ES-I3 (cell line): ENCODE measurements at regions not wholly inside any gene's neighbourhood (a gene's known extent, or its start where the extent isn't known, plus 50 kb on each side); places are given as distances from the start of the nearest gene placed in this dataset.
"Not testable (repeated sequence)": the region's sequence is repeated elsewhere in the genome, so short reads cannot be mapped to it uniquely, and the experiment has no call there.

Experiments used
- H3K36me3 ChIP-seq: 2 replicates; pipeline ENCODE4 v1.6.1; 2013; ENCODE audit warnings: mild to moderate bottlenecking, low read length, control low read depth, moderate library complexity; ENCODE audit not compliant: insufficient read depth
- H3K4me1 ChIP-seq: 2 replicates; pipeline ENCODE4 v1.6.1; 2013; ENCODE audit warnings: mild to moderate bottlenecking, control low read depth, low read length; ENCODE audit not compliant: insufficient read depth
- H3K9ac ChIP-seq: 2 replicates; pipeline ENCODE4 v1.6.1; 2013; ENCODE audit warnings: low read depth, mild to moderate bottlenecking, low read length, moderate library complexity
- H3K9me3 ChIP-seq: 2 replicates; pipeline ENCODE4 v1.6.1; 2013; ENCODE audit warnings: mild to moderate bottlenecking, low read length, moderate library complexity; ENCODE audit not compliant: control insufficient read depth, insufficient read depth

- H3K4me1 ChIP-seq = peaks cover 14% of the 10 kb centered on the region; the same call in 1 of the 2 replicates
- H3K9ac ChIP-seq = no peak overlapping the region
- no peaks in the 10 kb centered on the region for H3K36me3 ChIP-seq
- H3K9me3 ChIP-seq = no peaks in the 10 kb centered on the region
Observed at GRCh38 chr3:66819993-66820501, 178.1 kb upstream of the KBTBD8 start.

GRCh38 chr3:66822186-66823008 is 175.7 kb upstream of the KBTBD8 start:
- Histone ChIP-seq H3K9me3 (no peaks in the 10 kb centered on the region), H3K36me3 (no peaks in the 10 kb centered on the region), H3K9ac (no peak overlapping the region), H3K4me1 (peaks cover 9% of the 10 kb centered on the region; the same call in 1 of the 2 replicates)

DNA sequence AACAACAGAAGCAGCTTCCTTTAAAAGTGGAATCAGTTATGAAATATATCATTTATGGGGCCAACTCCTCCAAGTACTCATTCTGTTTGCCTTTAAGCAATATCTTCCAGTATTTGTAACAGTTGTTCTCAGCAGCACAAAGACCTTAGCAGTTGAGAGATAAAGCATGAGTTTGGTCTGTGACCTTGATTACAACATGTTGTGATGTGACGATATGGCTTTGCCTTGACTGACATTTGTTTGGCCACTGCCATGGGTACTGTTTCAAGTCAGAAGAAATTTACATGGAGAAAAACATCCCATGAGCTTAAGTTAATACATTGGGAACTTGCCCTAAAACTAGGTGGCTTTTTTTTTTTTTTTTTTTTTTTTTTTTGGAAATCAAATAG is 175.1 kb upstream of the KBTBD8 start:
- H3K36me3 ChIP-seq = no peaks in the 10 kb centered on the region
- H3K9ac ChIP-seq = no peak overlapping the region
- H3K9me3 ChIP-seq = no peaks in the 10 kb centered on the region
- peaks cover 9% of the 10 kb centered on the region; the same call in 1 of the 2 replicates for H3K4me1 ChIP-seq

GRCh38 chr3:66823532-66823931 is 174.6 kb upstream of the KBTBD8 start:
- Histone ChIP-seq H3K9ac (no peak overlapping the region), H3K36me3 (no peaks in the 10 kb centered on the region), H3K9me3 (no peaks in the 10 kb centered on the region), H3K4me1 (peaks cover 6% of the 10 kb centered on the region; the same call in 1 of the 2 replicates)

- no peaks in the 10 kb centered on the region for H3K36me3 ChIP-seq
- no peak overlapping the region for H3K9ac ChIP-seq
- H3K9me3 ChIP-seq = no peaks in the 10 kb centered on the region
Observed at GRCh38 chr3:66825375-66825774, 172.7 kb upstream of the KBTBD8 start.

GRCh38 chr3:66827726-66828125 is 170.4 kb upstream of the KBTBD8 start:
- no peak overlapping the region for H3K9ac ChIP-seq

More at GRCh38 chr3:66825375-66825774, 172.7 kb upstream of the KBTBD8 start:
- peaks cover 5% of the 10 kb centered on the region; the same call in 1 of the 2 replicates for H3K4me1 ChIP-seq

GRCh38 chr3:66828303-66828702 is 169.8 kb upstream of the KBTBD8 start:
- Histone ChIP-seq H3K4me1 (no peaks in the 10 kb centered on the region), H3K9ac (no peak overlapping the region), H3K9me3 (0 out of 2 replicates have a peak, but pooled peaks cover 2% of the 10 kb centered on the region), H3K36me3 (no peaks in the 10 kb centered on the region)

More at GRCh38 chr3:66827726-66828125, 170.4 kb upstream of the KBTBD8 start:
- no peaks in the 10 kb centered on the region for H3K36me3 ChIP-seq
- 0 out of 2 replicates have a peak, but pooled peaks cover 2% of the 10 kb centered on the region for H3K9me3 ChIP-seq
- no peaks in the 10 kb centered on the region for H3K4me1 ChIP-seq

DNA sequence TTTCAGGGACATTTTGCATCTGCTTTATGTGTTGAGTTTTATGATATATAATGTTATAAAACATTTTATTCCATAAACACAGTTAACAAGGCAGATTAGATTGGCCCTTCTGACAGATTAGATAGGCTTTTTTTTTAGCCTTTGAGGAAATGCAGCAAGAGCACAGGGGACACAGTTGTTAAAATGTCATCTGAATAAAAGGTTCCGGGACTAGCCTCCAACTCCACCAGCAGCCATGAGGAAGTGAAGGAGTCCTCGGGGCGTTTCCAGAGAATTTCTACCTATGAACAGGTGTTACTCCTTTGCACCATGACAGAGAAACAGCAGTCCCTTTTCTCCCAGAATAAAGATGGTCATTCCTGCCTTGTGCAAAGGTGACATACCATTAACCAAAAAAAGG is 167.8 kb upstream of the KBTBD8 start:
- Histone ChIP-seq H3K9ac (no peak overlapping the region), H3K4me1 (no peaks in the 10 kb centered on the region), H3K9me3 (0 out of 2 replicates have a peak, but pooled peaks cover 2% of the 10 kb centered on the region), H3K36me3 (no peaks in the 10 kb centered on the region)

DNA sequence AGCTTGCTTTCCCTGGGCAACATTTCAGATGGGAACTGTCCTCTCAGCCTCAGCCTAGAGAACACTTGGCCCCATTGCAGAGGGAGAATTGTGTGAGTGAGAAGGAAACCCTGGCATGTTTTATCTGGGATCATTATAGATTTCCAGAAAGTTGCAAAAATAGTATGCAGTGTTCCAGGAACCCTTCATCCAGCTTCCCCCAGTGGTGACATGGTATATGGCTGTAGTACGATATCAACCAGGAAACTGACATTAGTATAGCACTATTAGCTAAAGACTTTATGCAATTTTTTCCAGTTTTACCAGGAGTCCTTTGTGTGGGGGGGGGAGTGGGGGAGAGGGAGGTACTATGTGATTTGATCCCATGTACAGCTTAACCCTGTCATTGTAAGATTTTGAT is 166.2 kb upstream of the KBTBD8 start:
- H3K9ac ChIP-seq = no peak overlapping the region
- 0 out of 2 replicates have a peak, but pooled peaks cover 2% of the 10 kb centered on the region for H3K9me3 ChIP-seq
- H3K4me1 ChIP-seq = no peaks in the 10 kb centered on the region
- no peaks in the 10 kb centered on the region for H3K36me3 ChIP-seq

GRCh38 chr3:66836363-66837152 is 161.5 kb upstream of the KBTBD8 start:
- H3K9ac ChIP-seq = no peak overlapping the region
- H3K9me3 ChIP-seq = 0 out of 2 replicates have a peak, but pooled peaks cover 2% of the 10 kb centered on the region

DNA sequence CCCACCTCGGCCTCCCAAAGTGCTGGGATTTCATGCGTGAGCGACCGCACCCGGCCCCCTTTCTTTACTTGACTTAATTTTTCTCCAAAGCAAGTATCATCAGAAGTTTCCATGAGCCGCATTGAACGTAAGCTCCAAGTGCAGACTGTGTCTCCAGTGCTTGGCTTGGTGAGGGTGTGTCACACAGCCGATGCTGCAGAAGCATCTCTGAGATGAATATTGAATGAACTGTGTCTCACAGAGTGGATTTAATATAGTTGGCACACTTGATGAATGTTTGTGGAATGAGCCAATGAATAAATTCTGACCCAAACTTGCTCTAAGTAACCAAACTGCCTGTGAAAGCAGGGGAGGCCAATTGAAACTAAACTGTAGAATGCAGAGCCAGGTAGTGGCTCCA is 159.4 kb upstream of the KBTBD8 start:
- no peaks in the 10 kb centered on the region for H3K9me3 ChIP-seq
- no peaks in the 10 kb centered on the region for H3K4me1 ChIP-seq
- H3K36me3 ChIP-seq = no peaks in the 10 kb centered on the region
- no peak overlapping the region for H3K9ac ChIP-seq

More at GRCh38 chr3:66836363-66837152, 161.5 kb upstream of the KBTBD8 start:
- no peaks in the 10 kb centered on the region for H3K4me1 ChIP-seq
- no peaks in the 10 kb centered on the region for H3K36me3 ChIP-seq

GRCh38 chr3:66839508-66839907 is 158.6 kb upstream of the KBTBD8 start:
- H3K9me3 ChIP-seq = no peaks in the 10 kb centered on the region
- no peaks in the 10 kb centered on the region for H3K4me1 ChIP-seq
- no peaks in the 10 kb centered on the region for H3K36me3 ChIP-seq
- H3K9ac ChIP-seq = no peak overlapping the region

GRCh38 chr3:66842761-66843464 is 155.2 kb upstream of the KBTBD8 start:
- H3K4me1 ChIP-seq, H3K9me3 ChIP-seq, H3K36me3 ChIP-seq: not testable (repeated sequence)
- H3K9ac ChIP-seq = peak overlapping the region; percentile 24; the same call in 1 of the 2 replicates
